Testis (tissue), 2 donors: ENCODE measurements at regions not wholly inside any gene's neighbourhood (a gene's known extent, or its start where the extent isn't known, plus 50 kb on each side); places are given as distances from the start of the nearest gene placed in this dataset.

Experiments
- DNase-seq: peaks from one replicate; pipeline ENCODE4 v3.0.0-alpha.2; 2019
- H3K27ac ChIP-seq, 2 donors: fragments of 200-600 bp; sonication (generic); one replicate each; pipeline ENCODE4 v1.5.1; 2019
- H3K27me3 ChIP-seq: fragments of 200-600 bp; sonication (generic); one replicate; pipeline ENCODE4 v1.5.1; 2019
- H3K36me3 ChIP-seq: fragments of 200-600 bp; sonication (generic); one replicate; pipeline ENCODE4 v1.5.1; 2017; ENCODE audit warnings: low read depth; ENCODE audit errors: missing control alignments
- H3K4me1 ChIP-seq: fragments of 200-600 bp; sonication (generic); one replicate; pipeline ENCODE4 v1.5.1; 2019
- H3K4me3 ChIP-seq, 2 donors: fragments of 200-600 bp; sonication (generic); one replicate each; pipeline ENCODE4 v1.5.1; 2017 to 2019
- H3K9me3 ChIP-seq: fragments of 200-600 bp; sonication (generic); one replicate; pipeline ENCODE4 v1.5.1; 2017
- CTCF ChIP-seq, 3 experiments: fragments of 450-650 bp in 2 of 3; fragments of 200-600 bp in 1 of 3; sonication (generic) in 1 of 3; IDR thresholded peaks; one replicate each; pipeline ENCODE4 v1.5.1; 2016 to 2019; ENCODE audit warnings: antibody characterized with exemption in 3 of 3, mild to moderate bottlenecking in 2 of 3, moderate library complexity in 1 of 3
- POLR2A ChIP-seq: fragments of 450-650 bp; IDR thresholded peaks from one replicate; pipeline ENCODE4 v1.6.1; 2017; ENCODE audit warnings: antibody characterized with exemption, mild to moderate bottlenecking, moderate library complexity
- WGBS, 2 donors: methylation state at CpG; one replicate each; pipeline ENCODE4 v1.1.5; 2018; 5-methylcytosine and 5-hydroxymethylcytosine counted together
- intact Hi-C: fragments of 100-400 bp; cut with DNase I; formaldehyde crosslinking; loops from one replicate; pipeline ENCODE4 v1.15.1; 2023; ENCODE audit warnings: low total_unique reads

GRCh38 chr1:38261574-38261973 lies 215.0 kb upstream of the POU3F1 start:
- 61 to 76% methylated on average over 4 of the region's 4 CpGs for WGBS, 2 donors
- Histone ChIP-seq H3K4me1 (no peaks in the 10 kb centered on the region), H3K27ac (no peak overlapping the region), H3K9me3 (no peaks in the 10 kb centered on the region), H3K36me3 (no peaks in the 10 kb centered on the region), H3K4me3 (no peak overlapping the region), H3K27me3 (no peaks in the 10 kb centered on the region)
- intact Hi-C loops, result no loop called here
- DNase-seq, result no peak
- TF ChIP-seq POLR2A, result no peak

GRCh38 chr1:38258085-38258627 lies 211.6 kb upstream of the POU3F1 start:
- no peak for TF ChIP-seq CTCF (IDR thresholded peaks at IDR 0.05)
- no peak for TF ChIP-seq POLR2A
- 87 to 92% methylated on average over 16 of the region's 16 CpGs for WGBS, 2 donors
- Histone ChIP-seq H3K4me3 (no peak overlapping the region), H3K27me3 (no peaks in the 10 kb centered on the region), H3K4me1 (no peaks in the 10 kb centered on the region), H3K36me3 (no peaks in the 10 kb centered on the region), H3K9me3 (no peaks in the 10 kb centered on the region), H3K27ac (no peak overlapping the region)
- intact Hi-C loops, result no loop called here
- no peak for DNase-seq

GRCh38 chr1:38257374-38257773 lies 210.8 kb upstream of the POU3F1 start:
- TF ChIP-seq POLR2A (no peak), CTCF (IDR thresholded peaks at IDR 0.05) (no peak)
- Histone ChIP-seq H3K4me3 (no peak overlapping the region), H3K36me3 (no peaks in the 10 kb centered on the region), H3K27me3 (no peaks in the 10 kb centered on the region), H3K9me3 (no peaks in the 10 kb centered on the region), H3K4me1 (no peaks in the 10 kb centered on the region), H3K27ac (no peak overlapping the region)
- no peak for DNase-seq
- intact Hi-C loops, result no loop called here
- 75 to 80% methylated on average over 6 of the region's 6 CpGs for WGBS, 2 donors

- Histone ChIP-seq H3K4me3 (no peak overlapping the region), H3K27me3 (no peaks in the 10 kb centered on the region), H3K4me1 (no peaks in the 10 kb centered on the region), H3K27ac (no peak overlapping the region), H3K9me3 (no peaks in the 10 kb centered on the region), H3K36me3 (no peaks in the 10 kb centered on the region)
- intact Hi-C loops, result no loop called here
- 74 to 77% methylated on average over 5 to 9 of the region's 9 CpGs for WGBS, 2 donors
- TF ChIP-seq POLR2A (no peak), CTCF (IDR thresholded peaks at IDR 0.05) (no peak)
- DNase-seq, result no peak
Measured at GRCh38 chr1:38256072-38256471, 209.5 kb upstream of the POU3F1 start.

GRCh38 chr1:38253314-38253713 lies 206.7 kb upstream of the POU3F1 start:
- Histone ChIP-seq H3K9me3 (no peaks in the 10 kb centered on the region), H3K36me3 (no peaks in the 10 kb centered on the region), H3K27me3 (no peaks in the 10 kb centered on the region), H3K4me3 (no peak overlapping the region), H3K4me1 (no peaks in the 10 kb centered on the region), H3K27ac (no peak overlapping the region)
- intact Hi-C loops, result no loop called here
- no peak for DNase-seq
- TF ChIP-seq CTCF (IDR thresholded peaks at IDR 0.05) (no peak), POLR2A (no peak)
- WGBS, 2 donors, result 87 to 98% methylated on average over 2 of the region's 2 CpGs
